SK-N-SH (cell line): ENCODE measurements at regions not wholly inside any gene's neighbourhood (a gene's known extent, or its start where the extent isn't known, plus 50 kb on each side); places are given as distances from the start of the nearest gene placed in this dataset.

Experiments
- CTCF ChIA-PET: fragments of 300-600, 350-600 bp; formaldehyde crosslinking; extraction: SDS; loops from one replicate; lab custom pipeline; 2021; lab: Yijun Ruan, JAX
- POLR2A ChIA-PET: fragments of 350-600 bp; sonication (Branson Sonifier 250); formaldehyde crosslinking; extraction: SDS; loops from one replicate; lab custom pipeline; 2020; ENCODE audit warnings: antibody characterized with exemption, inconsistent platforms; lab: Yijun Ruan, JAX
- DNase-seq: peaks from one replicate; pipeline ENCODE4 v3.0.0; 2012
- H2AFZ ChIP-seq: fragments of 200-600 bp; sonication (generic); 2 replicates; pipeline ENCODE4 v1.8.1; 2016; ENCODE audit warnings: antibody characterized with exemption, mild to moderate bottlenecking, low read depth
- H3F3A ChIP-seq: fragments of 200-600 bp; sonication (generic); replicated peaks from 2 replicates; pipeline ENCODE3; 2016; ENCODE audit warnings: antibody characterized with exemption, mild to moderate bottlenecking; ENCODE audit not compliant: insufficient read depth
- H3K27ac ChIP-seq, 2 experiments: fragments of 200-500 bp in 1 of 2; fragments of 200-600 bp in 1 of 2; sonication (Bioruptor generic) in 1 of 2; sonication (generic), shearing (Covaris generic) in 1 of 2; 2 replicates each; pipeline versions ENCODE4 v1.5.1 to v1.6.1; 2014 to 2016; ENCODE audit warnings: low read depth in 2 of 2, inconsistent platforms in 1 of 2, low read length in 1 of 2, mild to moderate bottlenecking in 1 of 2, mixed read lengths in 1 of 2
- H3K27me3 ChIP-seq: fragments of 200-600 bp; sonication (generic), shearing (Covaris generic); 2 replicates; pipeline ENCODE4 v1.6.1; 2016; ENCODE audit warnings: mixed run types; ENCODE audit not compliant: insufficient read depth
- H3K36me3 ChIP-seq, 2 experiments: fragments of 200-500 bp in 1 of 2; fragments of 200-600 bp in 1 of 2; sonication (Bioruptor generic) in 1 of 2; sonication (generic) in 1 of 2; replicated peaks in 1 of 2; 2 replicates each; pipeline versions ENCODE3 to v1.5.1; 2014 to 2016; ENCODE audit warnings: low read length in 1 of 2, mild to moderate bottlenecking in 1 of 2; ENCODE audit not compliant: insufficient read depth in 2 of 2, control insufficient read depth in 1 of 2
- H3K4me1 ChIP-seq, 2 experiments: fragments of 200-500 bp in 1 of 2; fragments of 200-600 bp in 1 of 2; sonication (Bioruptor generic) in 1 of 2; sonication (generic), shearing (Covaris generic) in 1 of 2; 2 replicates each; pipeline versions ENCODE4 v1.5.1 to v1.6.1; 2014 to 2016; ENCODE audit warnings: low read depth in 1 of 2, low read length in 1 of 2, mixed run types in 1 of 2; ENCODE audit not compliant: insufficient read depth in 2 of 2, control insufficient read depth in 1 of 2
- H3K4me2 ChIP-seq: fragments of 200-600 bp; sonication (generic), shearing (Covaris generic); 2 replicates; pipeline ENCODE4 v1.6.1; 2017; ENCODE audit warnings: mixed run types
- H3K4me3 ChIP-seq, 2 experiments: fragments of 200-500 bp in 1 of 2; fragments of 200-600 bp in 1 of 2; sonication (Bioruptor generic) in 1 of 2; sonication (generic), shearing (Covaris generic) in 1 of 2; 2 replicates each; pipeline versions ENCODE4 v1.5.1 to v1.8.1; 2014 to 2016; ENCODE audit warnings: low read depth in 2 of 2, inconsistent platforms in 1 of 2, low read length in 1 of 2, mild to moderate bottlenecking in 1 of 2, mixed read lengths in 1 of 2, moderate library complexity in 1 of 2
- H3K79me2 ChIP-seq: fragments of 200-600 bp; sonication (generic); 2 replicates; pipeline ENCODE4 v1.8.1; 2017; ENCODE audit warnings: mild to moderate bottlenecking; ENCODE audit not compliant: insufficient read depth
- H3K9ac ChIP-seq: fragments of 200-600 bp; sonication (generic); 2 replicates; pipeline ENCODE4 v1.6.1; 2017; ENCODE audit warnings: mixed run types
- H3K9me2 ChIP-seq: fragments of 200-600 bp; sonication (generic); 2 replicates; pipeline ENCODE4 v1.6.1; 2017; ENCODE audit warnings: mixed run types
- H3K9me3 ChIP-seq: fragments of 200-600 bp; sonication (generic); 2 replicates; pipeline ENCODE4 v1.6.1; 2017; ENCODE audit warnings: mixed run types, mild to moderate bottlenecking, moderate library complexity
- H4K20me1 ChIP-seq: fragments of 200-600 bp; sonication (generic); 2 replicates; pipeline ENCODE4 v1.6.1; 2017; ENCODE audit warnings: mild to moderate bottlenecking, mixed run types; ENCODE audit not compliant: insufficient read depth
- CTCF ChIP-seq: fragments of 200-600 bp; sonication (generic); IDR thresholded peaks from 2 replicates; pipeline ENCODE4 v1.6.1; 2017; ENCODE audit warnings: antibody characterized with exemption, mild to moderate bottlenecking, moderate library complexity
- ELF1 ChIP-seq: IDR thresholded peaks from 2 replicates; pipeline ENCODE4 v1.4.0; 2012
- EP300 ChIP-seq, 2 experiments: IDR thresholded peaks; 2 replicates each; pipeline versions ENCODE4 v1.4.0 to v1.6.1; 2012; ENCODE audit warnings: borderline replicate concordance in 1 of 2, low read depth in 1 of 2, low read length in 1 of 2
- FOSL2 ChIP-seq: IDR thresholded peaks from 2 replicates; pipeline ENCODE4 v1.4.0; 2012; ENCODE audit warnings: low read depth, mild to moderate bottlenecking, moderate library complexity, borderline replicate concordance
- FOXJ3 ChIP-seq: sonication (generic); formaldehyde crosslinking; IDR thresholded peaks from 2 replicates; pipeline ENCODE4 v1.5.1; 2020; ENCODE audit warnings: mild to moderate bottlenecking, missing genetic modification reagents
- GABPA ChIP-seq: IDR thresholded peaks from 2 replicates; pipeline ENCODE4 v1.4.0; 2012; ENCODE audit warnings: low read depth, mild to moderate bottlenecking
- IRF3 ChIP-seq: fragments of 150-350 bp; IDR thresholded peaks from 2 replicates; pipeline ENCODE4 v1.6.1; 2016; ENCODE audit warnings: mild to moderate bottlenecking, low read depth, low read length
- MEF2A ChIP-seq: IDR thresholded peaks from 2 replicates; pipeline ENCODE4 v1.4.0; 2012; ENCODE audit warnings: low read depth, borderline replicate concordance
- MXI1 ChIP-seq: IDR thresholded peaks from 2 replicates; pipeline ENCODE4 v1.6.1; 2012; ENCODE audit warnings: mild to moderate bottlenecking, low read depth, low read length, improper control_type of control experiment
- NRF1 ChIP-seq: IDR thresholded peaks from 2 replicates; pipeline ENCODE4 v1.6.1; 2012; ENCODE audit warnings: low read depth, mild to moderate bottlenecking, low read length
- PBX3 ChIP-seq: IDR thresholded peaks from 2 replicates; pipeline ENCODE4; 2012
- RAD21 ChIP-seq: IDR thresholded peaks from 2 replicates; pipeline ENCODE4 v1.6.1; 2012; ENCODE audit warnings: mild to moderate bottlenecking, low read length
- REST ChIP-seq: IDR thresholded peaks from 2 replicates; pipeline ENCODE4 v1.6.1; 2012; ENCODE audit warnings: mild to moderate bottlenecking, low read depth, low read length, moderate library complexity
- TCF12 ChIP-seq: IDR thresholded peaks from 2 replicates; pipeline ENCODE4 v1.4.0; 2012
- ZBTB33 ChIP-seq: IDR thresholded peaks from 2 replicates; pipeline ENCODE4 v1.4.0; 2012; ENCODE audit warnings: low read depth, borderline replicate concordance
- WGBS: methylation state at CpG from one replicate; pipeline ENCODE4 v1.1.6; 2017; ENCODE audit warnings: low lambda C conversion rate; 5-methylcytosine and 5-hydroxymethylcytosine counted together

GRCh38 chr15:31964586-31965307 is 65.6 kb upstream of the CHRNA7 start:
- 47% methylated on average over 7 of the region's 7 CpGs for WGBS
- H3K4me3 ChIP-seq: no peak overlapping the region
- no peaks in the 10 kb centered on the region for H3K9me3 ChIP-seq
- no peak for DNase-seq
- no peak overlapping the region for H3K9ac ChIP-seq
- H3K36me3 ChIP-seq: no peaks in the 10 kb centered on the region
- H3K79me2 ChIP-seq: no peaks in the 10 kb centered on the region
- POLR2A ChIA-PET: no interaction called here
- no peaks in the 10 kb centered on the region for H4K20me1 ChIP-seq
- H2AFZ ChIP-seq: no peak overlapping the region
- no peak for TF ChIP-seq MXI1
- no peak for TF ChIP-seq EP300 (IDR thresholded peaks at IDR 0.05; ENCODE audit: borderline replicate concordance in 1 of 2, low read depth in 1 of 2, low read length in 1 of 2)
- no peak for TF ChIP-seq RAD21
- TF ChIP-seq PBX3: no peak
- TF ChIP-seq CTCF: no peak
- TF ChIP-seq, all 33 proteins: peak for 0
- no peaks in the 10 kb centered on the region for H3K27me3 ChIP-seq
- no peak overlapping the region for H3K27ac ChIP-seq
- no peak overlapping the region for H3K4me2 ChIP-seq
- CTCF ChIA-PET: interaction anchor here (1.3 kb wide), 1 partner anchor 10 kb away, joined by 6 read pairs; no protein-coding TSS in a partner anchor
- no peaks in the 10 kb centered on the region for H3K9me2 ChIP-seq
- no peaks in the 10 kb centered on the region for H3F3A ChIP-seq
- no peaks in the 10 kb centered on the region for H3K4me1 ChIP-seq

- Histone ChIP-seq H3K9ac (no peak overlapping the region), H3K4me3 (no peak overlapping the region), H4K20me1 (no peaks in the 10 kb centered on the region), H3K27ac (no peak overlapping the region), H3K27me3 (no peaks in the 10 kb centered on the region), H3K36me3 (no peaks in the 10 kb centered on the region), H3K9me3 (no peaks in the 10 kb centered on the region), H3K4me1 (peaks cover 0 to 7% of the 10 kb centered on the region in 2 experiments; a peak in 1 of 4 replicates), H3K4me2 (no peak overlapping the region), H2AFZ (no peak overlapping the region), H3K79me2 (no peaks in the 10 kb centered on the region), H3K9me2 (no peaks in the 10 kb centered on the region), H3F3A (no peaks in the 10 kb centered on the region)
- CTCF ChIA-PET: interaction anchor here (1.1 kb wide), 1 partner anchor 841 kb away, joined by 3 read pairs; no protein-coding TSS in a partner anchor
- WGBS: 45% methylated on average over 3 of the region's 4 CpGs
- POLR2A ChIA-PET: no interaction called here
- no peak for DNase-seq
- TF ChIP-seq MEF2A (no peak), REST (no peak), FOXJ3 (no peak), IRF3 (no peak), TCF12 (no peak), ELF1 (no peak), ZBTB33 (no peak), NRF1 (no peak), PBX3 (no peak), GABPA (no peak), FOSL2 (no peak)
Observed at GRCh38 chr15:31970007-31970406, 60.3 kb upstream of the CHRNA7 start.
